GM21515 (cell line): ENCODE measurements at regions not wholly inside any gene's neighbourhood (a gene's known extent, or its start where the extent isn't known, plus 50 kb on each side); places are given as distances from the start of the nearest gene placed in this dataset.

ENCODE experiments used
- ATAC-seq: cut with Tn5 transposase; IDR thresholded peaks from one replicate; pipeline ENCODE4 v1.9.1; 2021; ENCODE audit not compliant: unreplicated experiment

DNA sequence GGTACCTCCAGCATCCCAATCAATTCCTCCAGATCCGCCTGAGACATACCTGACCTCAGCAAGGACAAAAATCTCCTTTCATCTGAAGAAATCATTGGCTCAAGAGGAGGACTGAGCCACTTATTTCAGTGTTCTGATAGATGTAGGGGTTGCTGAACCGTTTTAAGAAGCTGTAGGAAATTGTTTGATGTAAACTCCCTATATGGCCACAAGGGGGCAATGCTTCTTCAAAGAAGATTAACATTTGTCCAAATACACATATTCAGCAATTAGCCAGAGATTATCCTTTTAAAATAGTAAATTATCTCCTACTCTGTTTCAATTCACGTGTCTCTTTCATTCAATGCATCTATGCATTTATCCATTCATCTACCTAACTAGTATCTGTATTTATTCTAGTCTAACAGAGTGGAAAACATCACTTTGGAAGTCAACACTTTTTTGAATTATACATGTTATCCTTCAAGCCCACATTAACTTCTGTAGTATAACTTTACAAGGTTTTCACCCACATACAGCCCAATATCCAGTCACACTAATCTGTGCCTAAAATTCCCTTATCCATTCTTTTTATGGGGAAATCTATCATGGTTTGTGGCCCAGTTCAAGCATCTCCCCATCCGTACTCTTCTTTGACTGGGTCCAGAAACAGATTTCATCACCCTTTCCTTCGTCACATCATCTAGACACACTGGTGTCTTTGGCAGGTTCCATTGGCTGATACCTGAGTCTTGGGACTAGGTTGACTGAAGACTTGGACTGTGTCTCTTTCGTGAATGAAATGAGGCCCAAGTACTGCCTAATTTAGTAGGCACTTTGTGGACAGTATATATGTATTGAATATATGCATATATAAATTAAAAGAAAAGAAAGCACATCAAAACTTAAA, 411.0 kb upstream of the OR4E1 start:
- ATAC-seq, result no peak

DNA sequence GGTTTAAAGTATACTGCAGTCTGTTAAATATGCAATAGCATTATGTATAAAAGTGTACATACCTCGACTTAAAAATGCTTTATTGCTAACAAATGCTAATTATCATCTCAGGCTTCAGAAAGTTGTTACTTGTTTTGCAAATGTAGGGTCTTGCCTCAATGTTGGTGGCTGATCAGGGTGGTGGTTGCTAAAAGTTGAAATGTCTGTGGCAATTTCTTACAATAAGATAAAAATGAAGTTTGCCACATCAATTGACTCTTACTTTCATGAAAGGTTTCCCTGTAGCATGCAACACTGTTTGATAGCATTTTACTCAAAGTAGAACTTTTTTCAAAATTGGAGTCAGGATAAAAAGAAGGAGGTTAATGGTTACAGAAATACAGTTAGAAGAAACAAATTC, 407.7 kb upstream of the OR4E1 start:
- ATAC-seq, result no peak

DNA sequence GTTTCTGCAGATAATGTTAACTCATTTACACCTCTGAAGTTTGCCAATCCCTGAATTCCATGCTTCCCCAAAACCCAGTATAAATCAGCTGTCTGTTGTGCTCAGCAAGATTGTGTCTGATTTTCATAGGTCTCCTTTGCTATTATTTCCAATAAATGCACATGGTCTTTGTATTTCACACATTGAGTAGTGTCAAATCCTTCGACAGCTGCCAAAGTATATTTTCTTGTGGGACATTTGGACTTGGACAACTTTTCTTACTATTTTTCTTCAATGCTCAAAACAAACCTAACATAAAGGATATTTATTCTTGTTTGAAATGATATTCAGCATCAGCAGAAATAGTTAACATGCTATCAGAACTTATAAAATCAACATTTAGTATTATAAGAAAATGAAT, 406.1 kb upstream of the OR4E1 start:
- ATAC-seq, result no peak

DNA sequence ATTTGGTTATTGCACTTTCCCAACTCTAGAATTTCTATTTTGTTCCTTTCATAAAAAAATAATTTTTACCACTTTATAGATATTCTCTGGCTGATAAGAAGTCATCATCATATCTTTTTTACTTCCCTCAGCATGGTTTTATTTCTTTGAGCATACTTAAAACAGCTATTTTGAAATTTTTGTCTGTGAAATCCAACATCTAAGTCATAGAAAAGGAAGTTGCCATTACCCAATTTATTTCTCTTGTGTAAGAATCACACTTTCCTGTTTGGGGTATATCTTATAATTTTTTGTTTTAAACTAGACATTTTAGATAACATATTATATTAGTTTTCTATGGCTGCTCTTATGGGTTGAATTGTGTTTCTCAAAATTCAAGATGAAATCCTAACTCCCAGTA, 400.2 kb upstream of the OR4E1 start:
- no peak for ATAC-seq

DNA sequence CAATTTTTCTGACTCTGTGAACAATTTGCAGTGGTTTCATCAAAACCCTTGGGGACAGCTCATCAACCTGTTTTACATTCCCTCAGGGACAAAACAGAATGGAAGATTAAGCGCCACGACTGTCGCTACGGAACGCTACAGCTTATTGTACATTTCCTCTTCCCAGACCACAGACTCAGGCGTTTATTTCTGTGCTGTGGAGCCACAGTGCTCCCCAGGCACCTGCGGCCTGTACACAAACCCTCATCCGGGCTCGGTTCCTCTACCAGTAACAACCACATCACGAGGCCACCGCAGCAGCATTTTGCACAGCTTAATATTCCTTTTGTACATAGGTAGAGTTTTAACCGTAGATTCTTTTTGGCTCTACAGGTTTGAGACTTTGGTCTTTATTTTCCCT, 397.4 kb upstream of the OR4E1 start:
- ATAC-seq, result peak; percentile 93

DNA sequence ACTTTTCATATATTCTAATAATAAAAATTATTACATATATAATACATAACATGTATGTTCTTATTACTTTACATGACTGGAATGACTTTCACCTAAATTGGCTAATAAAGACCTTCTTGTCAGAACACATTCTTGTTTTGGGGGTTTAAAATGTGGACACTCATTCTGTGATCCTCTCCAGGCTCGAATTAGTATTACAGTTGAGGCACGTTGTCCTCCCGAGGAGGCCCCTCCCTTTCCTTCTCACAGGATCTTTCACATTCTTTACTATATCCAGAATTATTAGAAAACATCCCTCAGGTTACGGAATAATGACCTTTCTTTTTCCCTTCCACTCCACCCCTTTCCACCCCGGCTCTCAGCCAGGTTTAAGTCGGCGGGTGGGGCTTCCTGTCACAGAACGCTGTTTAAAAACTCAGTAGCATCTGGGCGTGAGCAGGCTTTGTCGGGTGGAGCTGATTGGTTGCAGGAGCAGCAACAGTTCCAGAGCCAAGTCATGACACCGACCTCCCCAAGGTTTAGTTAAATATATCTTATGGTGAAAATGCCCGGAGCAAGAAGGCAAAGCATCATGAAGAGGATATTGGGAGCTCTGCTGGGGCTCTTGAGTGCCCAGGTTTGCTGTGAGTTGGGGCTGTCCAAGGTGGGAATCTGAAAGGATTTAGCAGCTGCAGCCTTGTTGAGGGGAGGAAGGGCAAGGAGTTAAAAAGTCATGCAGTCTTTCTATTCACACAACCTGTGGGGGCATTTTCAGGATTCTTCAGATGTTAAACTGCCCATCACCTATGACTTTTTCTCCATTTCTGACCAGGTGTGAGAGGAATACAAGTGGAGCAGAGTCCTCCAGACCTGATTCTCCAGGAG, 396.7 kb upstream of the OR4E1 start:
- ATAC-seq, result peak; percentile 38

DNA sequence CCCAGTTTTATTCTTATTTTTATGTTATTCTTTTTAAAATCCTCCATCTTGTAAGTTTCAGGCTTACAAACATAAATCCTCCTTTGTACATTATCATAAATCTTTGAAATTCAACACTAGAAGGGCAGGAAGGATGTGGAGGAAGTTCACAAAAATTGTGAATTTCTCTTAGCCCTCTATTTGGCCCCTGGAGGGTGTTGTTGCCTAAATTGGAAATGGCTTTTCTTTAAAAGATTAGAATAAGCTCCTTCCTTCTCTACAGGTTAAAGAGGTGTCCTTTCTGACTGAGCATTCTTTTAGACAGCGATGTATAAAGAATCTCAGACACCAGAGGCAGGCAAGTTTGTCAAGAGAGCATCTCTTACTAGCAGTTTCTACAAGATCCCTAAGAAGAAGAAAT, 391.7 kb upstream of the OR4E1 start:
- no peak for ATAC-seq

DNA sequence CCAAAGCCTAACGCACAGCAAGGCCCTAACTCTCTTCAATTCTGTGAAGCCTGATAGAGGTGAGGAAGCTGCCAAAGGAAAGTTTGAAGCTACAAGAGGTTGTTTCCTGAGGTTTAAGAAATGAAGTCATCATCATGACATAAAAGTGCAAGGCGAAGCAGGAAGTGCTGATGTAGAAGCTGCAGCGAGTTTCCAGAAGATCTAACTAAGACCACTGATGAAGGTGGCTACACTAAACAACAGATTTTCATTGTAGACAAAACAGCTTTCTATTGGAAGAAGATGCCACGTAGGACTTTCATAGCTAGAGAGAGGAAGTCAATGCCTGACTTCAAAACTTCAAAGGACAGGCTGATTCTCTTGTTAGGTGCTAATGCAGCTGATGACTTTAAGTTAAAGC, 385.6 kb upstream of the OR4E1 start:
- ATAC-seq, result no peak

DNA sequence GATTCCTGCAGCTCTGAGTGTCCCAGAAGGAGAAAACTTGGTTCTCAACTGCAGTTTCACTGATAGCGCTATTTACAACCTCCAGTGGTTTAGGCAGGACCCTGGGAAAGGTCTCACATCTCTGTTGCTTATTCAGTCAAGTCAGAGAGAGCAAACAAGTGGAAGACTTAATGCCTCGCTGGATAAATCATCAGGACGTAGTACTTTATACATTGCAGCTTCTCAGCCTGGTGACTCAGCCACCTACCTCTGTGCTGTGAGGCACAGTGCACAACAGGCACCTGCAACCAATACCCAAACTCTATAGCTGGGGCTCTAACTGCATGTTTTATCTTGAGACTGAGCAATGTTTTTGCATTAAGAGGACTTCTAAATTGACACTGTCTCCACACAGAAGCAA, 379.2 kb upstream of the OR4E1 start:
- ATAC-seq, result no peak

DNA sequence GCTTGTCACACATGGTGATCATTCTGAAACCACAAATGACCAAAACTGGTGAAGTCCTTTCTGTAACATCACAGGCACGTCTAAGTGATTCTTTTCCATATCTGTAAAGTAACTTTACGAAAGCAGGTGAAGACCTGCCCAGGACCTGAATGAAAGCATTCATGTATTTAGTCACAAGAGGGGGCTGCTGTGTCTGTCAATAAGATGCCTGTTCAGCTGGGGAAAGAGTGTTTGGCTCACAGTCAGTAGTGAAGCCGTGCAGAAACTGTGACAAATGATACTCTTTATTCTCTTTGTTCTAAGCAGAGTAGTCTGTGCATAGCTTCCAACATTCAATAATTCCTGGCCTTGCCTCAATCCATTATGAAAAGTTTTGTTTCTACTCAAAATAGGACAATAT, 373.5 kb upstream of the OR4E1 start:
- ATAC-seq, result no peak

DNA sequence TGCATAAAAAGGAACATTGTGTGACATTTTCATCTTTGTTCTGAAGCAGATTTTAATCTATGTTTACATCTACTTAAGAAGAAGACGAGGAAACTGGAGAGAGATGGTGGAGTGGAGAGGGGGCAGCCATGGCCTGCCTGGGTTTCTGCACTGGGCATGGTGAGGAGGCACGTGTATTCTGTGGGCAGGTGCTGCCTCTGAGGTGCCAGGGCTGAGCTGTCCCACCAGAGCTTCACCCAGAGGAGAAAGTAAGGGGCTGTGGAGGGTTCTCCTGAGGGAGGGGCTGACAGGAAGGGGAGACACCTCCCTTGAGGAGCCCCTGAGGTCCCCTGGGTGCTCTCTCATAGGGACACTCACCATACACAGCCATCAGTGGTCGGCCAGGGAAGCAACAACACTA, 372.4 kb upstream of the OR4E1 start:
- no peak for ATAC-seq

DNA sequence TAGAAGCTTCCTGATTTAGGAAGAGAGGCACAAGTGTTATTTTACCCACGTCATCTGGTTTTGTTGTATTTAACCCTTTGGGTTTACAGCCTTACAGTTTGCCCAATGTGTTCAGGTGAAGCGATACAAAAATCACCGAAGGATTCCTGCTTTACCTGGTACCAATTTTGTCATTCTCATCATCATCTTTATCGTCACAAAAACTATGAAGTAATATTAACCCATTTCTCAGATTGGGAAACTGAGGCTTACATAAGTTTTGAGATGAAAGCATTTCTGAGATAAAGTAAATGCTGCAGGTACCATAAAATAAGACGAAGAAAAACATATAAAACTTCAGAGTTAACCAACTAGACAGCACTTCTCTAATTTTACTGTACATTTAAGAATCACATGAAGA, 370.6 kb upstream of the OR4E1 start:
- no peak for ATAC-seq

DNA sequence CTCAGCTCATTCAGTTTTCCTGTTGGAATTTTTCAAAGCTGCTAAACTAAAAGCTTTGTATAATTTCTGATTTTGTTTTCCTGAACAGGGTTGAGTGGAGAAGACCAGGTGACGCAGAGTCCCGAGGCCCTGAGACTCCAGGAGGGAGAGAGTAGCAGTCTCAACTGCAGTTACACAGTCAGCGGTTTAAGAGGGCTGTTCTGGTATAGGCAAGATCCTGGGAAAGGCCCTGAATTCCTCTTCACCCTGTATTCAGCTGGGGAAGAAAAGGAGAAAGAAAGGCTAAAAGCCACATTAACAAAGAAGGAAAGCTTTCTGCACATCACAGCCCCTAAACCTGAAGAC, 367.1 kb upstream of the OR4E1 start:
- ATAC-seq, result no peak

DNA sequence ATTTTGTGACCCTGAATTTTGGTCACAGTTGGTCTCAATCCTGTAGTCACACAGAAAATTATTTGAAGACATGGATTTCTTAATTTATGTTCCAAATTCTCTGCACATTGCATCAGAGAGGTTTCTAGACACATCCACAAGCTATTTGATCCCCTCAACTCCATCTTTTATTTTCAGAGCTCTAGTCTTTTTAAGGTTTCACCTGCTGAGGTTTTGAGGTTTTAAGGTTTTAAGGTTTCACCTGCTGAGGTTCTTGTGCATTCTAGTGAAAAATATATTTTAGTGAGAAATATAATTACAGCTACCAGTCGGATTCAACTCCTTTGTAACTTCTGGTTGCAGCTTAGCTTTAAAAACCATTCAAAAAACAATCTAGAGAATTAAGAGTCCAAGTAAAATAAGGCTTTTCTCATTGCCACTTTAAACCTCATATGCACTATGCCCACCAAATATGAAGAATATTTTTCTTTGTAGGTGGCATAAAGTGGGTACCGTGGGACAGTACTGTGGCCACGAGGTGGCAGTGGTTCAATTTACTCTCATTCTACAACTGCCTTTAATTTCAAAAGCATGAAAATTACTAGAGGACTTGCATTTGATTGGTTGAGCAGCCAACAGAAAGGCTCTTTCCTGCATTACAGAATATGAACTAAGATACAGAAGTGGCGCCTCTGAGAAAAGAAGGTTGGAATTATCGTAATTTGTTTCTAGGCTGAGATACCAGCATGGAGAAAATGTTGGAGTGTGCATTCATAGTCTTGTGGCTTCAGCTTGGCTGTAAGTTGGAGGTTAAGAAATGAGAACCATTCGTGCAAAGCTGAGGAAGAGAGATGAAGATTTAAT, 366.5 kb upstream of the OR4E1 start:
- ATAC-seq, result no peak

DNA sequence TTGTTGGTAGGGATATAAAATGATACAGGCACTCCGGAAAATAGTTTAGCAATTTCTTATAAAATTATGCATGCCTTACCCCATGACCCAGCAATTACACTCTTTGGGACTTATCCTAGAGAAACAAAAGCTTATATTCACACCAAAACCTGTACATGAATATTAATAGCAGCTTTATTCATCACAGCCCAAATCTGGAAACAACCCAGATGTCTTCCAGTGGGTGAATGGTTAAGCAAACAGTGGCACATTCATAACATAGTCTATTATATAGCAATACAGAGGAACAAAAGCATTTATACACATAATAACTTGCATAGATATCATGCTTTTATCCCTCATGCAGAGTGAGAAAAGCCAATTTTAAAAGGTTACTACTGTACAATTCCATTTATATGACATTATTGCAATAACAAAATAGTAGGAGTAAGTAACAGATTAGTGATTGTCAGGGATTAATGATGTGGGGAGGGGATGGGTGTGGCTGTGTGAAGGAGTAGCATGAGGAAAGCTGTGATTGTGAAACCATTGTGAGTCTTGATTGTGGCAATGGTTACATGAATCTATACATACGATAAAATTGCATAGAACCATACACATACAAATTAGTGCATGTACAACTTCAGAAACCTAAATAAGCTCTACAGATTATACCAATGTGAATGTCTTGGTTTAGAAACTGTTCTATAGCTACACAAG, 363.1 kb upstream of the OR4E1 start:
- no peak for ATAC-seq

DNA sequence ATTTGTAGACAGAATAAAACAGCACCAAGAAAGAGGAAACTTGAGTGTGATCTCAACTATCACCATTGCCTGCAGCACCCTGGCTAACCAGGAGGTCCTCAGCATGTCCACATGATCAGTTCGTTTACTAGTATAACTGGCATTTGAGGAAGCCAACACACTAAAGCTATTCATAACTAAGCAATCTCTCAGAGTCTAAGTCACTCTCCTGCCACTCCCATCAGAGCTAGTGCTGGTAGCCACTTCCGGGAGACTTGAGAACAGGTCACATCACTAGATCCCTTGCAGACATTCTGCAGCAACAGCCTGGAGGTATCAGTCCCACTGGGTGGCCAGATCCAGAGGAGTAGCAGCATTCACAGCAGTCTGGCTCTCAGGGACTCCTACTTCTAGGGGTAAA, 352.9 kb upstream of the OR4E1 start:
- no peak for ATAC-seq

DNA sequence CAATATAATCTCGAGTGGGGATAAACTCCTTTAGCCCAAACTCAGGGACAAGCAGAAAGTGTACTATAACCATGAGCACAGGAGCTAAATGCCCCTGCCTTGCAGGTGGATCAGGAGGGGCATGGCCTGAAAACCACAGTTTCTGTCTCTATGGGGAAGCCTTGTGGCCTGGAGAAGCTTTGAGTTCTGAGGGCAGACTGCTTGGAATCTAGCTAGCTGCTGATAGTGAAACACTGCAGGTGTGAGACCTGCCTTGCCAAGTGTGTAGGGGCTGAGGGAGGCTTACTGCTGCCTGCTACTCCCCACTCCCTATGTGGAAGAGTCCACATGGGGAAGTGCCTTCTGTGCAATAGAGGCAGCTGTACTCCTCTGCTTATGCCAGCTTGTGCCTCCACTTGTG, 352.3 kb upstream of the OR4E1 start:
- ATAC-seq, result no peak

DNA sequence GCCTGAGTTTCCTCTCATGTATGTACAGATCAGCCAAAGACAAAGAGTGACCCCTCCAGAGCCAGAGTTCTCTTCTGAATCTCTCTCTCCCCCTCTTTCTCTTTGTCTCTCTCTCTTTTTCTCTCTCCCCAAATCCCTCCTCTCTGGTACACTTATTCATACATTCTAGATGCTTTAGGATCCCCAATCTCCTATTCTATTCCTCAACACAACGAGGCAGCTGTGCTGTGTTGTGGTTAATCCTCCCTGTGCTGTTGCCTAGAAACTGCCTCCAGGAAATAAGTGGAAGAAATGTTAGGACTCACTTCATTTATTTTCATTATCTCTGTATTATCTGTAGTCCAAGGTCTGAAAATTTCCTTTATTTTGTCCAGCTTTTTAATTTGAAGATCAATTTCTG, 350.5 kb upstream of the OR4E1 start:
- no peak for ATAC-seq

DNA sequence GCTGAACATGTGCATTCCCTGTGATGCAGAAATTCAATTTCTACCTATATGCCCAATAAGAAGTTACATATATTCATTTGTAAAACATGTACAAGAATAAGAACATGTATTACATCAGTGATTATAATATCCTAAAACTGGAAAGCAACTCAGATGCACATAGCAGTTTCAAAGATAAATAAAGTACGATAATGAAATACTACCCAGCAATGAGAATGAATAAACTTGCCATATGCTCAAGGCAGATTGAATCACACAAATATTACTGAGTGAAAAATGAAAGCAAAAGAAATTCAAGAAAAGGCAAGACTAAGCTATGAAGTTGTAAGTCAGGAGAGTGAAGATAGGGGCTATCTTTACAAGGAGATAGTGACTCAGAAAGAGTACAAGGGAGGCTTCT, 345.3 kb upstream of the OR4E1 start:
- no peak for ATAC-seq

DNA sequence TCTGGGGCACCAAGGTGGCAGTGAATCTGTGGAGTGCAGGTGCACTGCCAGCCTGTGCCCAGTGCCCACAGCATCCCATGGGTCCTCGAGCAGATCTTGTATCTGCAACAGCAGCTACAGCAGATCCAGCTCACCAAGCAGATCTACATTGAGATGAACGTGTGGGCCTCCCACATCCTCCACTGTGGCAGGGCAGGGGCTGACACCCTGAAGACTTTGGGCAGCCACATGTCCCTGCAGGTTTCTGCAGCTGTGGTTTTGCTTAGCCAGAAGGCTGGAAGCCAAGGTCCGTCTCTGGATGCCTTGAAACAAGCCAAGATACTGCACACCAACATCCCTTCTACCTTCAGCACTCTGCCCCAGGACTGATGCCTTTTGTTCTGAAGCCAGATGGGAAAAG, 338.8 kb upstream of the OR4E1 start:
- no peak for ATAC-seq

DNA sequence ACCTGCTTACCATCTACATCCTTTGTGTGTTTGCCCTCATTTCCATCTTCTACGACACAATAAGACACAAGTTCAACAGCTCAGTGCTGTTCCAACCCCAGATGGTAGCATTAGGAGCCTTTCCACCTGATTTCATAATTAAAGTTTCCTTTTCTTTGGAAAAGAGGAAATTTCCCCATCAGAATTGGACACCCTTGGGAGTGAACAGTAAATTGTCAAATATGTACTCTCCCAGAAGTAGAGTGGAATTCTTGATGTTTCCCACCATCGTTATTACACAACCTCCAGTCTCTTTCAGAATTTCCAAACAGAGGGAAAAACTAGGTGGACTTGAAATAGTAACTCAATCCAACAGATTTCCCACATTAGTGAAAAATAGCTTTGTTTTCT, 337.6 kb upstream of the OR4E1 start:
- ATAC-seq, result no peak
